ENCODE measurements at regions not wholly inside any gene's neighbourhood (a gene's known extent, or its start where the extent isn't known, plus 50 kb on each side); places are given as distances from the start of the nearest gene placed in this dataset.

DNA sequence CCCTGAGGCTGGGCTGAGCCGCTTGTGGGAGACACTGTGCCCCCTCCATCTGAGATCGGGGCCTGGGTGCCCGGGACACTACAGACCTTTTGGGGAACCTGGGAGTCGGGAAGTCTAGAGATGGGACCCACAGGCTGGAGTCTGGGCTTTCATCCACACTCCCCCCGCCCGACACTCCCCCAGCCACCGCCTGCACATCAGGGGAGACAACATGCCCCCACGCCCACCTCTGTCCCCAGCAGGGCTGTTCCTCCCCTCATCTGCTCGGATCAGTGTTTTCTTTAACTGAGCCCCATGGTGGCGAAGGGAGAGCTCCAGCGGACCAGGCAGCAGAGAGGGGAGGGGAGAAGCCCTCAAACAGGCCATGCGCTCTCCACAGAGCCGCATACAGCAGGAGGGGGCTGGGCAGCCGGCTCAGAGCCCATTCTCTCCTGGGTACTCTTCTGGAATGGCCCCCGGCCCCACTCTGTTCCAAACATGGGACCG lies 174.7 kb downstream of the IGLL1 start:
- no peak for DNase-seq

DNA sequence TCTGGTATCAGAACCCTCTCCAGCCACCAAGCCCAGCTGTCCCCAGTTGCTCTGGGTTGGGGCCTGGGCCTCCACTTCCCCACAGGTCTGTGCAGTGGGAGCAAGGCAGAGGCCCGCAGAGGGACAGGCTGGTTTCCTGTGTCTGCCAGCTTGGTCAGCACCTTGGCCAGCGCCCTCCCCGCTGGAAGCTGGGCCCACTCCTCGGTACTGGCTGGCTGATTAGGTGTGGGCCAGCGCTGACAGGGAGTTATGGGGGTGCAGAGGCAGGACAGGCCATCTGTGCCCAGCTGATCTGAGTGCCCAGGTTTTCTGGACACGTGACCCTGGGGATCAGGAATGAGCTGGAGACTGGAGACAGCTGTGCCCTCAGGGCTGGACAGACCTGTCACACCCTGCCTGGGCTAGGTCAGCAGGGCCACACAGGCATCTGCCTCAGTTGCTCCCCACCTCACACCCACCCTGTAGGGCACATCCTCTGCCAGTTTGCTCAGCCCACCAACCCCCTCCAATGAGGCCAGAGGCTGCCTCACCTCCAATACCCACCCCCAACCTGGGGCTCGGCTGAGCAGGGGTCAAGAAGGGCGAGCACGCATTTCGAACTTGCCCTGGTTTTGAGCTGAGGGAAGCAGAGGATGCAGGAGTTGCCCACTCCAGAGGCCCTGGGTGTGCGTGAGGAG lies 175.3 kb downstream of the IGLL1 start:
- DNase-seq: no peak

DNA sequence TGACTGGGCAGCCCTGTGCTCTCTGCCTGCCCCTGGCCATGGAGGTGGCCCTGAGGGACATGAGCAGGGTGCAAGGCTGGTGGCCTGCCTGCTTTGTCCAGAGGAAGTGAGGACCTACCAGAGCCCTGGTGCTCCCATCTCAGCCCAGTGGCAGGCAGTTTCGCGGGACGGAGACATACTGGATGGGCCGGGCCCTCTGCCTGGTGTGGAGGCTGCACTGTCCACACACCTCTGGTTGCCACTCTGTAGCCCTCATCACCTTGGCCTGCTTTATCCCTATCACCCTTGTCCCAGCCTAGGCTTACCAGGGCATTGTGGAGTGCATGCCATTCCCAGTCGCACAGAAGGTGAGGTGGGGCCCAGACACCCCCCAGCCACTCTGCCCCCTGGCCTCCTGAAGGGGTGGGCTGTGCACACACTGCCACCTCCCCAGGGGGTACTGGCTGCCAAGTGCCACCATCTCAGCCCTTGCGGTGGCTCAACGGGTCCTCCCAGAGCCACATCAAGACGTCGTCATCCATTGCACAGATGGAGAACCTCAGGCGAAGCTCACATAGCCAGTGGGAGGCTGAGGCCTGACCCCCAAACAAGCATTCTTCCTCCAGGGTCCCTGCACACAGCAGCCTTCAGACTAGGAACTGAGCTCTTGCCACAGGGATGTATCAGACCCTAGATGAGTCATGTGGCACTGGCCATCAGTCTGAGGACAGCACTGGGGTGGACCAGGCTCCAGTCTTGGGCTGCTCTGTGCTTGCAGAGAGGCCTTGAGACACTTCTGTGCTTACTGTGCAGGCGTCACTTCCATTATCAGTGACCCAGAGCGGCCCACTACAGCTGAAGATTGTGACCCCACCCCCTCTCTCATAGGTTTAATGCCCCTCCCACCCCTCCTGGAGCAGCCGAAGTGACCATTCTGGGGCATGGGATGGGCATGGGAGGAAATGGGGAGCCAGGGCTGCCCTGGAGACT lies 176.1 kb downstream of the IGLL1 start:
- no peak for DNase-seq

DNA sequence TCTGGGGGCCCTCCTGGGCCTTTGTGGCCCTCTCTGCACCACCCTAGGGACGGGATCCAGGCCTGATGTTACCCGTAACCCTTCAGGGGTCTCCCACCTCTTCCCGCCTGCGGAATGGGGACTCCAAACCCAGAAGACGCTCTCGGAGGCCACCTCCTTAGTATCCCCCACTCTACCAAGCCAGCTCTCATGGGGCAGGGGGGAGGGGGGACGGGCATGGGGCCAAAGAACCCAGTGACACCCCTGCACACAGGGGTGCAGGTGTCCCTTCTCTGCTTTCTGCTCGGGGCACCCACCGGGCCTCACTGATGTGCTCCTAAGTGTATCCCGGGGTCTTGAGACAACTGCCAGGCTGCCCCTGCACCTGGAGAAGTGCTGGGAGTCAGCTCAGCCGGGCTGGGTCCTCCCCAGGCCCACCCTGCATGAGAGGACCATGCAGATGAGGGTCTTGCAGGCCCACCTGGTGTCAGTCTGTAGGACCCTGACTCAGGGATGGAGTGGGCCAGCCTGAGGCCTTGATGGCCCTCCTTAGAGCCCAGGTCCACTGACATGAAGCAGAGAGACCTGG lies 176.9 kb downstream of the IGLL1 start:
- DNase-seq: no peak

DNA sequence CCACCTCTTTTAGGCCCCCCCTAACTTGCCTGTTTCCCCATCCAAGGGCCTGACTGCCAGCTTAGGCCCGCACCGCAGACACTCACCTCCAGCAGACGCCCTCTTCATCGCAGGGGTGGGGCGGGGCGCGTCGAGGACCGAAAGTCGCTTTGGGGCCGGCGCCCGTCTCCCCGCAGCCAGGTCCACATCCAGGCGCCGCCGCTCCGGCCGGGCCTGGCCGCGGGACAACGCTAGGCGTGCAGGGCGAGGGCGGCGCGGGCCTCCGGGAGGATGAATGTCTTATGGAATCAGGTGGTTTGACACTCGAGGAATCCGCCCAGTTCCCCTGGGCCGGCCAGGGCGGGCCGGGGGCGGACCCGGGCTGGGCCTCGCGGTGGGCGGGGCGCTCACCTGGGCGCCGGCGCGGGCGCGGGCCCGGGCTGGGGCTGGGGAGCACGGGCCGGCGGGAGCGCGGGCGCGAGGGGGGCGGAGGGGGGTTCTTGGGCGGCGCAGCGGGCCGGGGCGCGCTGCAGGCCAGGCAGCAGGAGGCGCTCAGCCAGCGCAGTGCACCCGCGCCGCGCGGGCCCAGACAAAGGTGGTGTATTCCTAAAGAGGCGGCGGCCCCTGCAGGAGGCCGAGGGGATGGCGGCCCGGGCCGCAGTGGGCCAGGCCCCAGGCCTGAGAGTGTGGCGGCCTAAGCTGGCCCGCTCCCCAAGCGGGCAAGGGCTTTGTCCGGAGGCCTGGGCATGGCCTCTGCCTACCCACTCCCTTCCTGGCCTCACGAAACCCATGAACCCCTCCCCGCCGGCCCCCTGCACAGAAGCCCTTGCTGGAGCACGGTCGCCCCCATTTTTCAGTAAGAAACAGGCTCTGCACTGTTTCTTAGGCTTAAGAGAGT lies 177.6 kb downstream of the IGLL1 start:
- peak; percentile 95 for DNase-seq

DNA sequence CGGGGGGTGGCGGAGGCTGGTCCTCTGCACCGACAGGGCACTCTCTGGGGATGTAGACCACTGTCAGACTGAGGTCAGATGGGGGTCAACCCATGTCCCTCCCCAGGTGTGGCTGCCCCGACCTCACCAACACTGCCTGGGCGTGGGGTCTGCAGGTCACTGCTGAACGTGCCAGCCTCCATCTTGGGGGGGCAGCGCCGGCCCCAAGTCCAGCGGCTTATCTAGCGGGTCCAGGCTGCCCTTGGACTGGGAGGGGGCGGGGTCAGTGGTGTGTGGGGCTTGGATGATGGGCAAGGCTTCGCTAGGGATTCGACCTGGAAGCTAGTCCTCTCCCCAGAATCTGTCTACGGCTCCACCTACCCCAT lies 178.2 kb downstream of the IGLL1 start:
- no peak for DNase-seq

DNA sequence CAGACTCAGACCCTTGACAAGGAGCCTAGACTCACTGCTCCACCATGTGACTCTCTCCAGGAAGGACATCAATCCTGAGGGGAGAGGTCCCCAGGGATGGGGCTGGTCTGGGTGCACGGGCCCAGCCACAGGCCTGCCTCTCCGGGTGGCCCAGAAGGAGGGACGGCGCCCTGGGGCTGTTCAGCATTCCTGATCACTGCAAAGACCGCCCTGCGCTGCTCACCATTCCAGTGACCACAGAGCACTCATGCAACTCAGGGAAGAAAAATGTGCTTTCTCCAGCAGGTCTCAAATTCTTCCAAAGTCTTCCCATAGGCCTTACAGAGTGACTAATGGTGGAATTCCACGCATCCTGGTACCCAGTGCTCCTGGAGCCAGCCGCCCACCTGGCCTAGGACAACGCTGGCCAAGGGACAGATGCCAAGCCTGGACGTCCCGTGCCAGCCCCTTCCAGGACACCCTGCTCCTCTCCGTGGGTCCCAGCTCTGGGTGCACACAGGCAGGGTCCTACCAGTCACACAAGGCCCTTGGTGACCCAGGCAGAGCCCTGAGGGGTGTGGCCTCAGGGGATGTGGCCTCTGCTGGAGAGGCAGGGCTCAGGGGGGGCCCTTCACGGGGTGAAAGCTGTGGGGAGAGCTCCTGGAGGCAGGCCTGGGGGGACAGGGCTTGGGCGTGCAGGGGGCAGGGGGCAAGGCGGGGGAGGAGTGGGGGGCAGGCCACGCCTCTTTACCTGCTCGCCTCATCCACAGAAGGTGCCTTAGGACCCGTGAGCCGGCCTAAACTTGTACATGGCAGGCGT lies 178.8 kb downstream of the IGLL1 start:
- no peak for DNase-seq

DNA sequence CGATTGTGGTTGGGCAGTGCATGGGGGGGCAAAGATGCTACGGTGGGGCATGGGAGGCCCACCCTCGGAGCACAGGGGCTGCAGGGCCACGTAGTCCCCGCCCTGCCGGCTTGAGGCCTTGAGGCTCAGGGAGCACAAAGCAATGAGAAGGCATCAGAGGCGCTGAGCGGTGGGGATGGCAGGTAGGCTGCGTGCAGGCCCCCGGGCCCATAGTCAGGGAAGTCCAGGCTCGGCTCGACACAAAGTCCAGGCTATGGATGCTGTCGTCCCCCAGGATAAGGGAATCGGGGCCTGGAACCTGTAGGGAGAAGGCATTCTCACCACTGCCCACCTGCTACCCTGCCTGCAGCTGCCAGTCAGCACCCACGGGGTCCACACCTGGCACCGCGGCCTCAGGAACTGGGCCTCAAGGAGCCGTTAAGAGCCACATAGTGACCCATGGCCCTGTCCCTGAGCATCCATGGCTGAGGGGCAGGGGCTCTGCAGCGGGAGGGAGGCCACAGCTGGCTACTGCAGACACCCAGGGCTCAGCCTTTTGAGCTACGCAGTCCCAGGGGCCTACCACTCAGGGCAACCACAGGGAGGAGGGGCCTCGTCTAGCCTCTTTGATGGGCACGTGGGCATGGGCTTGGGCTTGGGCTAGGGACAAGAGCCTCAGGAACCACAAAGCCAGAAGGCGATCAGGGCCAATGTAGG lies 179.7 kb downstream of the IGLL1 start:
- no peak for DNase-seq

DNA sequence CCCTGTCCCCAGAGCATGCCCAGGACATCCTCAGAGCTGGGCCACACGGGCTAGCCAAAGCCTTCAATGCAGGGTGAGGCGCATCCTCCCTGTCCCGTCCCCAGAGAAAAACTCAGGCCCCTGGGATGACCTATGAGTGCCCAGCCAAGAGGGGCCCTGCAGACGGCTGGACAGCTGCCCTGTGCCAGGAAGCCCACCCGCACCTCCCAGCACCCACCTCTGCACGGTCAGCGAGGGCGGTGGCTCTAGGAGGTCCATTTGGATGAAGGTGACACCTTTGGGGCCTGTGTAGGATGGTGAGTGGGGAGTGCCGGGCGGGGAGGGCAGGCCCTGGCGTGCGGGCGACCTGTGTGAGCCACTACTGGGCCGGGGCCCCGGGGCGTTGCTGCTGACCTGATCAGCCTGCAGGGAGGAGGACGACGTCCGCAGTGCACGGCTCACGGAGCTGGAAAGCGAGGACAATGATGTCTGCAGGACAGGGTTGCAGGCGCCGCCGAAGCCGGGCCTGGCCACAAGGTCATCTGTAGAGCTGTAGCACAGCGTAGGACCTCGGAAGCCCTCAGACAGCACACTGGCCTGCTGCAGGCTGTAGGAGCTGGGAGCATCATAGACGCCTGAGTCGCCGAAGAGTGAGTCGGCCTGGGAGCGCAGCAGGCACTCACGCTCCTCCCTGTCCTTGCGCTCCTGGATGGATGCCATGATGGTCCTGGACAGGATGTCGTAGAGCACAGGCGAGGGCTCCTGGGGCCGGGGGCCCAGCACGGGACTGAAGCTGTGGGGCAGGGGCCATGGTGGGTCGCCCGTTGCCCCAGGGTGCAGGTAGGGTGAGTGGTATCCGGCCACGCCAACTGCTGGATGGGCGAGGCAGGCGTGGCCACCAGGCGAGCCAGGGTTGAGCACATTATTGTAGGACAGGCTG lies 180.5 kb downstream of the IGLL1 start:
- DNase-seq: no peak

DNA sequence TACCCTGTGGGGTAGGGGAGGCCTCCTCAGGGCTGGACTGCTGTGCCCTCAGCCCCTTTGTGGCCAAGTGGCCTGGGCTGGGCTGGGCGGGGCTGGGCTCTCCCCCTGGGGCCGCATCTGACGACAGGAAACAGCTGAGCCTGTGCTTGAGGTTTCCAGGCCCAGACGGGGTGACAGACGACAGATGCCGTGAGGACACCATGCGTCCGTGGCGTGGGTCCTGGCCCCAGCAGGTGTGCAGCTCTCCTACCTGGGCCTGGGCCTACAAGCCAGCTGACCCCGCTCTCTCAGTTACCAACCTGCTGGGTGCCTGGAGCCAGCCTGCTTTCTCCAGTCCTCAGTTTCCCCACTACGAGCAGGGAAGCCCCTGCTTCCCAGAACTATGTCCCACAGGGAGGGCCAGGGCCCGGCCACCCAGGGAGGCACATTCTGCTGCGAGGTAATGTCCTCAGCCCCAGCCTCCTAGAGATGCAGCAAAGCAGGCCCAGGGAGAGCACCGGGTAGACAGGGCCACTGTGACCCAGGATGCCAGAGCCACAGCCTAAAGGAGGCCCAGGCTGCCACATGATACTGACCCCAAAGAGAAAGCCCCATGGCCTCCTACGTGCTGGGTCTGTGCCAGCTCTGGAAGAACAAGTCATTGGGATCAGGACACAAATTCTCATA lies 181.3 kb downstream of the IGLL1 start:
- DNase-seq: peak; percentile 69

DNA sequence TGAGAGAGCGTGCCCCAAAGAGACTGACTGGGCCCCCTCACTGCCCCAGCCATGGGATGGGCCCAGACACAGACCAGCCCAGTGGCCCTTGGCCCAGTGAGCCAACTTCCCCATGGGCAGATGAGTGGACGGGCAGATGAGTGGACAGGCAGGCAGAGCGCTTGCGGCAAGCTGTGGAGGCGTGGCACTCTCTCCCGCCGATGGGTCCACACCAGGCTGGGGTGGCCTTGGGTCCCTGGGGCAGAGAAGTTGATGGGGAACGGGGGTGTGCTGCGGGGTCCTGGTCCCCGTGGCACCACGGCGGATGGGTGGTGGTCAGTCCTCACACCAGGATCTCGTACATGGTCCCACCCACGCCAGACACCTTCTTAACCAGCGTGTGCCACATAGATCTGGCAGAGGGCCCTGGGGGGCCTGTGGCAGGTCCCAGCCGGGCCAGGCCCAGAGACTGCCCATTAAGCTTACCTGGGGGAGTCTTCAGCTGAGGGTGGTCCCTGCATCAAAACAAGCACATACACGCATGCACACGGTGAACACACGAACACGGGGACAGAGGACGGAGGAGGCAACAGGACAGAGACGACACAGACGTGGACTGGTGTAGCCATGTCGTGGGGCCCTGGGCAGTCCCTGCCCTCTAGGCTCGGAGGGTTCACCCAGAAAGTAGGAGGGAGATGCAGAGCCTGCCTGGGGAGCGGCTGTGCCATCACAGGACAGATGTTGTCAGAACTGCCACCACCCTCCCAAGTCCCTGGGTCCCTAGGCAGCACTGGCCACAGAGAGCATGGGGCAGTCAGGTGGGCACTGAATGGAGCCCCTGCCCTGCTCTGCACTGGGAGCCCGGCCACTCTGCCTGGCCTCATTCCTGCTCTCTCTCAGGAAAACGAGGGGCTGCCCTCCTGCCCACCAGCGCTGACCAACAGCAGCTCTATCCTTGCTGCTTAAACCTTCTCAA lies 182.2 kb downstream of the IGLL1 start:
- DNase-seq: no peak

DNA sequence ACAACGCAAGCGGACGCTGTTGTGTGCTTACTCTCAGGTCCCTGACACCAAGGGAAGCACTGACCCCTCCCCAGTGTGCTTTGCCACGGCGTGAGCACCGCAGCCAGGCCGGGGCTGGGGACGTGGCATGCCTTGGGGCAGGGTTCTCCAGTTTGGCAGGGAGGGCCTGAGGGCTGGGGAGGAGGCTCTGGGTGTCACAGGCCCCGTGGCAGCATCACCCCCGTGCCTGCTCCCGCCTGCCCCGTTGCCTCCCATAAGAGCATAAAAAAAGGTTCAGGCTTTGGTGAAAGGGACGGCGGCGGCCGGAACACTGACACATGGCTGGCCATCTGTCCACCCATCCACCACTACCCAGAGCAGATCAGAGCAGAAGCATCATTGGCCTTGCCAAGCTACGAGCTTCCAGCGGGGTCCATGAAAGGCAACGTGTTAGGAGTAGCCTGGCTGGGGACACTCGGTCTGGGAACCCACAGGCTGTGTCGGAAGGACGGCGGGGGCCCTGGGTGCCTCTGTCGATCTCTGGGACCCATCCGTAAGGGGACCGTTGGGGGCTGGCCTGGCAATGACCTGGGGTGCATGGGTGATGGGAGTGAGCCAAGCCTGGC lies 183.0 kb downstream of the IGLL1 start:
- DNase-seq: no peak

DNA sequence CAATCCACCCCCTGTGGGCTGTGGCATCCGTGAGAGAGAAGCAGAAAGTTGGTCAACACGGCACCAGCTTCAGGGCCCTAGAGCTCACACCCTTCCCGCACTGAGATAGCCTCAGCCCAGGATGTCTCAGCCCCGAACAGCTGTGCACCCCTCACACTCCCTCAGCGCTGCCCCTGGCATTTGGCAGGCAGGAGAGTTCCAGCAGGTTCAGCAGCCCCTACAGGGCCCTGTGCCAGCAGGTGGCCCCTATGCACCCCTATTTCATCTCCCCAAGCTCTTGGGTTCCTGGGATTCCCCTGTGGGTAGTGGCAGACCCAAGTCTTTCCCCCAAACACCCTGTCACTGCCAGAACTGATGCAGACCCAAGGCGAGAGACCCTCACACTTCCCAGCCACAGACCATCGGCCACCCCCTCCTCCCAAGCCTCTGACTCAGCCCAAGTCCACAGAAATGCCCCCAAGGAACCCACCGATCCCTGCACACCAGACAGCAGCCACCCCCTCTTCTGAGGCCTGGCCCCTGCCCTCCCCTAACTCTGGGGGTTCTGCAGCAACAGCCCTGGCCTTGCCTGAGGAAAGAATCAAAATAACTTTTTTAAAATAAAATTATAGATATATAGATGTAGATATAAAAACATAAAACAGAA lies 183.6 kb downstream of the IGLL1 start:
- no peak for DNase-seq

DNA sequence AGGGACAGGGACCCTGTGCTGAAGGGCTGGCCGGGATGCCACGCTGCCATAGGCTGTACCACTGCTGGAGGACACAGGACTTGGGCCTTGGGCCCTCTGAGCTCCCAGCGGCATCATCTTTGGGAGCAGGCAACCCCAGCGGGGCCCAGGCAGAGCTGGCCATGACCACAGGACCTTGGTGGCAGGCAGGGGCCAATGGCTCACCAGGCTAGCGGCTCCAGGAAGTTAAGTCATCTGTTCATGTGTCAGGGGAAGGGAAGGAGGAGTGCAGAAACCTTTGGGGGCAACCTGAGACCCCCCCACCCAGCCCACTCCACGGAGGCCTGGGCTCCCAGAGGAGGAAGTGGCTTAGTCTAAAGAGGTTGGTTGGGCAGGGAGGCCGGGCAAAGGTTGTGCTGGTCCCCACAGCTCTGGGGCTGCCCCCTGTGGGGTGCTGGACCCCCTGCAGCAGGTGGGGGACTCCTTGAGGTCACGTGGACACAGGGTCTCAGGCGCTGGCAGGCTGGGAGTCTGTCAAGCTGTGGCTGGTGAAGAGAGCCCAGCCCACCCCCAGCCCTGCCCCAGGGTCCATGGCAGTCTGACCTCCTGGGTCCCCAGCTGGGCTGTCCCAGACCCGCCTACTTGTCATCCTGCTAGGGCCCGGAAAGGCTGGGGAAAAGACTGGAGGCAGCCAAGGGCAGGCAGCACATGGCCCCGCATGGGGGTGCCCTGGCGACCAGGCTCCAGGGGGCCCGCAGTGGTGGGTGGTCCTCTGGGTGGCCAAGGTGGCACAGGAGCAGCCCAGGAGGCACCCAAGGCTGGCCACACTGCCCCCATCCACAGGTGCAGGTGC lies 184.3 kb downstream of the IGLL1 start:
- DNase-seq: no peak

DNA sequence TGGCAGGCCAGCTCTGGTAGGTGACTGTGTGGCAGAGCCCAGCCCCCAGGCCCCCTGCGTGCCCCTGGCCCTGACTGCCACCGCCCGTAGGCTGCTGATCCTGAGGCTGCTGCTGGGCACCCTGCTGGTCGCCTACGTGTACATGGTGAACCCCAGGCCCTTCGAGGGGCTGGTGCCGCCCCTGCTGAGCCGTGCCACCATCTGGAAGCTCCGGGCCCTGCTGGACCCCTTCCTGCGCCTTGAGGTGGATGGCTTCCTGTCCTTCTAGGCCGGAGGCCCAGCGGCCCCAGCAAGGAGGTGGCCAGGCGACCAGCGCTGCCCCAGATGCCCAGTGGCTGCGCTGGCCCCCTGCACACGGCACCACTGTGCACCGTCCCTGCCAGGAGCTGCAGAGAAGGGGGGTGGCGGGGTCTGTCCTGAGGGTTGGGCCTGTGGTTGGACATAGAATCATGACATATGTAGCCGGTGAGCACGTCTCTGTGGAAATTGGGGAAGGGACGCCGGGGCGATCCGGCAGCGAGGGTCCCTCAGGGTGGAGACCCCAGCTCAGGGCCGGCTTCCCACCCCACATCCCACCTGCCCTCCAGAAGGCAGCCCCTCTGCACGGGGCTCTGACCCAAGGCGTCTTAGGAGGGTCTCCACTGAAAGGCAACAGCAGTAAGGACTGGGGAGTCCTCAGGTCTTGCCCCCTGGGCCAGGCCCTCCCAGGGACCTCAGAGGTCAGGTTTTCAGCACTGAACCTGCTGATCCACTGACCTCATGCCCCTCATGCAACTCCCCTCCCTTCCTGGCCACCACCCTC lies 185.4 kb downstream of the IGLL1 start:
- DNase-seq: no peak

Measured in NCI-H69 (cell line).